IMR-90 (cell line): ENCODE measurements at regions not wholly inside any gene's neighbourhood (a gene's known extent, or its start where the extent isn't known, plus 50 kb on each side); places are given as distances from the start of the nearest gene placed in this dataset.

Experiments used
- ATAC-seq: fragments of 200-7000 bp; cut with Tn5 transposase; 2 replicates; pipeline ENCODE4 v1.9.1; 2020; ENCODE audit warnings: low read depth, mild to moderate bottlenecking, moderate library complexity
- BruUV-seq: library from RNA; stranded (reverse); fragments of 400-500 nt; replicated peaks from 2 replicates; lab custom pipeline; 2021; lab: Mats Ljungman, UMichigan
- CTCF ChIA-PET: fragments of 300-600 bp; formaldehyde crosslinking; extraction: SDS; loops from one replicate; lab custom pipeline; 2021; ENCODE audit warnings: antibody characterized with exemption; lab: Yijun Ruan, JAX
- POLR2A ChIA-PET: fragments of 300-600 bp; sonication (Branson Sonifier 250); formaldehyde crosslinking; loops from one replicate; lab custom pipeline; 2022; ENCODE audit warnings: antibody characterized with exemption; ENCODE audit not compliant: unreplicated experiment; lab: Charles Lee
- DNase-seq: peaks from one replicate; pipeline ENCODE4 v3.0.0; 2013
- H2AFZ ChIP-seq: replicated peaks from 2 replicates; pipeline ENCODE3; 2013; ENCODE audit warnings: low read length, mild to moderate bottlenecking; ENCODE audit not compliant: poor library complexity
- H2AK5ac ChIP-seq: 2 replicates; pipeline ENCODE4 v1.6.1; 2013; ENCODE audit warnings: low read depth, low read length, inconsistent platforms
- H2AK9ac ChIP-seq: replicated peaks from 2 replicates; pipeline ENCODE3; 2013; ENCODE audit warnings: mild to moderate bottlenecking, low read depth, low read length, moderate library complexity; ENCODE audit not compliant: poor library complexity
- H2BK120ac ChIP-seq: 2 replicates; pipeline ENCODE4 v1.6.1; 2013; ENCODE audit warnings: low read depth, low read length, inconsistent platforms
- H2BK15ac ChIP-seq: 3 replicates; pipeline ENCODE4 v1.6.1; 2013; ENCODE audit warnings: low read depth, low read length, inconsistent platforms
- H2BK20ac ChIP-seq: 2 replicates; pipeline ENCODE4 v1.6.1; 2013; ENCODE audit warnings: low read depth, mild to moderate bottlenecking, inconsistent platforms, low read length, moderate library complexity
- H2BK5ac ChIP-seq: 2 replicates; pipeline ENCODE4 v1.6.1; 2013; ENCODE audit warnings: mild to moderate bottlenecking, low read depth, low read length, inconsistent platforms; ENCODE audit not compliant: poor library complexity, severe bottlenecking
- H3K14ac ChIP-seq: replicated peaks from 2 replicates; pipeline ENCODE4 v1.6.1; 2013; ENCODE audit warnings: low read depth, low read length, inconsistent platforms
- H3K18ac ChIP-seq: 2 replicates; pipeline ENCODE4 v1.6.1; 2013; ENCODE audit warnings: low read depth, low read length, control low read depth
- H3K23ac ChIP-seq: 2 replicates; pipeline ENCODE4 v1.6.1; 2013; ENCODE audit warnings: low read depth, low read length, inconsistent platforms
- H3K27ac ChIP-seq: 2 replicates; pipeline ENCODE4 v1.5.1; 2013; ENCODE audit warnings: mild to moderate bottlenecking, control low read depth, low read length; ENCODE audit not compliant: insufficient read depth
- H3K27me3 ChIP-seq: 2 replicates; pipeline ENCODE4 v1.6.1; 2013; ENCODE audit warnings: low read length; ENCODE audit not compliant: control insufficient read depth, insufficient read depth
- H3K36me3 ChIP-seq: 2 replicates; pipeline ENCODE4 v1.6.1; 2013; ENCODE audit warnings: low read length, mixed read lengths; ENCODE audit not compliant: control insufficient read depth, insufficient read depth
- H3K4ac ChIP-seq: 2 replicates; pipeline ENCODE4 v1.6.1; 2013; ENCODE audit warnings: low read depth, low read length, inconsistent platforms
- H3K4me1 ChIP-seq: 2 replicates; pipeline ENCODE4 v1.6.1; 2013; ENCODE audit warnings: low read length, mixed read lengths; ENCODE audit not compliant: control insufficient read depth, insufficient read depth
- H3K4me2 ChIP-seq: 2 replicates; pipeline ENCODE4 v1.6.1; 2013; ENCODE audit warnings: low read depth, mild to moderate bottlenecking, control low read depth, low read length, moderate library complexity
- H3K4me3 ChIP-seq: 2 replicates; pipeline ENCODE4 v1.5.1; 2013; ENCODE audit warnings: low read depth, mild to moderate bottlenecking, control low read depth, low read length, moderate library complexity; ENCODE audit not compliant: insufficient read depth
- H3K56ac ChIP-seq: 2 replicates; pipeline ENCODE4 v1.6.1; 2013; ENCODE audit warnings: low read length, inconsistent platforms; ENCODE audit not compliant: insufficient read depth; ENCODE audit errors: extremely low read depth
- H3K79me1 ChIP-seq, 2 experiments: 2 replicates each; pipeline ENCODE4 v1.6.1; 2013; ENCODE audit warnings: low read length in 2 of 2, inconsistent platforms in 1 of 2, low read depth in 1 of 2
- H3K9ac ChIP-seq: 2 replicates; pipeline ENCODE4 v1.6.1; 2013; ENCODE audit warnings: low read depth, low read length, control low read depth
- H3K9me1 ChIP-seq: 2 replicates; pipeline ENCODE4 v1.6.1; 2013; ENCODE audit warnings: low read length, inconsistent platforms; ENCODE audit not compliant: insufficient read depth
- H3K9me3 ChIP-seq: 2 replicates; pipeline ENCODE4 v1.6.1; 2013; ENCODE audit warnings: low read length; ENCODE audit not compliant: control insufficient read depth, insufficient read depth
- H4K20me1 ChIP-seq: 2 replicates; pipeline ENCODE4 v1.6.1; 2013; ENCODE audit warnings: low read length, inconsistent platforms; ENCODE audit not compliant: insufficient read depth
- H4K5ac ChIP-seq: 2 replicates; pipeline ENCODE4 v1.6.1; 2013; ENCODE audit warnings: mild to moderate bottlenecking, low read depth, low read length, control low read depth
- H4K8ac ChIP-seq, 2 experiments: 2 replicates each; pipeline ENCODE4 v1.6.1; 2013; ENCODE audit warnings: low read depth in 2 of 2, low read length in 2 of 2, control low read depth in 1 of 2, inconsistent platforms in 1 of 2
- H4K91ac ChIP-seq: 2 replicates; pipeline ENCODE4 v1.6.1; 2013; ENCODE audit warnings: low read depth, low read length, inconsistent platforms; ENCODE audit not compliant: insufficient read depth
- BHLHE40 ChIP-seq: fragments of 150-350 bp; IDR thresholded peaks from 2 replicates; pipeline ENCODE4 v1.6.1; 2016; ENCODE audit warnings: mild to moderate bottlenecking, low read depth, low read length
- CHD1 ChIP-seq: IDR thresholded peaks from 2 replicates; pipeline ENCODE4 v1.6.1; 2012; ENCODE audit warnings: low read depth, low read length, improper control_type of control experiment
- FOS ChIP-seq: fragments of 150-350 bp; IDR thresholded peaks from 2 replicates; pipeline ENCODE4 v1.6.1; 2016; ENCODE audit warnings: low read depth, low read length
- MAZ ChIP-seq: IDR thresholded peaks from 2 replicates; pipeline ENCODE4 v1.6.1; 2012; ENCODE audit warnings: low read depth, mild to moderate bottlenecking, low read length, improper control_type of control experiment, moderate library complexity, borderline replicate concordance
- MXI1 ChIP-seq: IDR thresholded peaks from 2 replicates; pipeline ENCODE4 v1.6.1; 2012; ENCODE audit warnings: low read depth, mild to moderate bottlenecking, low read length, moderate library complexity, borderline replicate concordance
- NFE2L2 ChIP-seq: fragments of 150-350 bp; IDR thresholded peaks from 2 replicates; pipeline ENCODE4 v1.6.1; 2016; ENCODE audit warnings: low read depth, mild to moderate bottlenecking, low read length
- POLR2A ChIP-seq: IDR thresholded peaks from 2 replicates; pipeline ENCODE4 v1.6.1; 2012; ENCODE audit warnings: mild to moderate bottlenecking, low read depth, low read length
- RAD21 ChIP-seq: IDR thresholded peaks from 2 replicates; pipeline ENCODE4 v1.6.1; 2012; ENCODE audit warnings: low read length, improper control_type of control experiment
- RCOR1 ChIP-seq: IDR thresholded peaks from 2 replicates; pipeline ENCODE4 v1.6.1; 2012; ENCODE audit warnings: mild to moderate bottlenecking, low read length, improper control_type of control experiment; ENCODE audit not compliant: insufficient replicate concordance
- SMC3 ChIP-seq: fragments of 150-350 bp; IDR thresholded peaks from 2 replicates; pipeline ENCODE4 v1.6.1; 2016; ENCODE audit warnings: low read depth, mild to moderate bottlenecking, antibody characterized with exemption, low read length, moderate library complexity
- USF2 ChIP-seq: fragments of 150-350 bp; IDR thresholded peaks from 2 replicates; pipeline ENCODE4 v1.6.1; 2017; ENCODE audit warnings: mild to moderate bottlenecking, antibody characterized with exemption, low read length, low read depth
- WGBS, 2 experiments: methylation state at CpG; one replicate each; pipeline versions ENCODE4 v1.1.5 to v1.1.7; 2013; ENCODE audit warnings: missing lambda C conversion rate in 2 of 2; ENCODE audit not compliant: insufficient read length in 1 of 2; ENCODE audit errors: extremely low coverage in 2 of 2; 5-methylcytosine and 5-hydroxymethylcytosine counted together
- dilution Hi-C: fragments of 300-500 bp; cut with HindIII; formaldehyde crosslinking; loops from one replicate; pipeline ENCODE4 v1.14.3; 2018; ENCODE audit warnings: low sequenced_read_pairs; ENCODE audit not compliant: unreplicated experiment
- in situ Hi-C: fragments of 300-500 bp; cut with MboI; formaldehyde crosslinking; loops from 3 replicates; pipeline ENCODE4 v1.14.3; 2019; ENCODE audit warnings: low sequenced_read_pairs, inconsistent platforms, mixed read lengths
- intact Hi-C: fragments of 100-400 bp; cut with micrococcal nuclease; formaldehyde crosslinking; loops from 2 replicates; pipeline ENCODE4 v1.10.0; 2022
- TF ChIP-seq, protein P1 (sequence below): conservative IDR thresholded peaks from 2 replicates; pipeline ENCODE4 v1.5.1; 2012; ENCODE audit warnings: mild to moderate bottlenecking, low read depth, low read length, improper control_type of control experiment
- TF ChIP-seq, protein P2 (sequence below): fragments of 150-350 bp; IDR thresholded peaks from 2 replicates; pipeline ENCODE4 v1.6.1; 2016; ENCODE audit warnings: low read depth, mild to moderate bottlenecking, low read length, moderate library complexity, borderline replicate concordance

GRCh38 chr1:169049258-169049938 lies 57.1 kb upstream of the ATP1B1 start:
- no peaks in the 10 kb centered on the region for H4K20me1 ChIP-seq
- no peak overlapping the region for H3K9ac ChIP-seq
- H3K27ac ChIP-seq = no peak overlapping the region
- H3K9me3 ChIP-seq = no peaks in the 10 kb centered on the region
- dilution Hi-C loops = no loop called here
- H3K4me1 ChIP-seq = no peaks in the 10 kb centered on the region
- POLR2A ChIA-PET = no interaction called here
- H3K4me2 ChIP-seq = no peak overlapping the region
- 20% methylated on average over 1 of the region's 5 CpGs; no CpG with 5 or more reads in 1 of the 2 experiments for WGBS, 2 experiments
- DNase-seq (no peak), ATAC-seq (no peak)
- no peak overlapping the region for H2BK20ac ChIP-seq
- no peak overlapping the region for H2BK5ac ChIP-seq
- no peak overlapping the region for H2BK120ac ChIP-seq
- no peak overlapping the region for H4K91ac ChIP-seq
- H2AK5ac ChIP-seq = no peak overlapping the region
- no peak overlapping the region for H4K5ac ChIP-seq
- H3K18ac ChIP-seq = no peak overlapping the region
- H3K56ac ChIP-seq = no peak overlapping the region
- no peaks in the 10 kb centered on the region for H3K9me1 ChIP-seq
- no peaks in the 10 kb centered on the region for H3K79me1 ChIP-seq
- intact Hi-C loops = no loop called here
- H3K36me3 ChIP-seq = no peaks in the 10 kb centered on the region
- no peak overlapping the region for H4K8ac ChIP-seq
- H2AK9ac ChIP-seq = no peak overlapping the region
- no peak overlapping the region for H3K4ac ChIP-seq
- H3K14ac ChIP-seq = no peak overlapping the region
- BruUV-seq = no TSS peak
- TF ChIP-seq MXI1 (no peak), MAZ (no peak), RCOR1 (no peak), CHD1 (no peak), SMC3 (no peak), USF2 (no peak), NFE2L2 (no peak), FOS (no peak), POLR2A (no peak), BHLHE40 (no peak), RAD21 (no peak)
- TF ChIP-seq, protein P1, sequence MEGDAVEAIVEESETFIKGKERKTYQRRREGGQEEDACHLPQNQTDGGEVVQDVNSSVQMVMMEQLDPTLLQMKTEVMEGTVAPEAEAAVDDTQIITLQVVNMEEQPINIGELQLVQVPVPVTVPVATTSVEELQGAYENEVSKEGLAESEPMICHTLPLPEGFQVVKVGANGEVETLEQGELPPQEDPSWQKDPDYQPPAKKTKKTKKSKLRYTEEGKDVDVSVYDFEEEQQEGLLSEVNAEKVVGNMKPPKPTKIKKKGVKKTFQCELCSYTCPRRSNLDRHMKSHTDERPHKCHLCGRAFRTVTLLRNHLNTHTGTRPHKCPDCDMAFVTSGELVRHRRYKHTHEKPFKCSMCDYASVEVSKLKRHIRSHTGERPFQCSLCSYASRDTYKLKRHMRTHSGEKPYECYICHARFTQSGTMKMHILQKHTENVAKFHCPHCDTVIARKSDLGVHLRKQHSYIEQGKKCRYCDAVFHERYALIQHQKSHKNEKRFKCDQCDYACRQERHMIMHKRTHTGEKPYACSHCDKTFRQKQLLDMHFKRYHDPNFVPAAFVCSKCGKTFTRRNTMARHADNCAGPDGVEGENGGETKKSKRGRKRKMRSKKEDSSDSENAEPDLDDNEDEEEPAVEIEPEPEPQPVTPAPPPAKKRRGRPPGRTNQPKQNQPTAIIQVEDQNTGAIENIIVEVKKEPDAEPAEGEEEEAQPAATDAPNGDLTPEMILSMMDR = no peak
- TF ChIP-seq, protein P2, sequence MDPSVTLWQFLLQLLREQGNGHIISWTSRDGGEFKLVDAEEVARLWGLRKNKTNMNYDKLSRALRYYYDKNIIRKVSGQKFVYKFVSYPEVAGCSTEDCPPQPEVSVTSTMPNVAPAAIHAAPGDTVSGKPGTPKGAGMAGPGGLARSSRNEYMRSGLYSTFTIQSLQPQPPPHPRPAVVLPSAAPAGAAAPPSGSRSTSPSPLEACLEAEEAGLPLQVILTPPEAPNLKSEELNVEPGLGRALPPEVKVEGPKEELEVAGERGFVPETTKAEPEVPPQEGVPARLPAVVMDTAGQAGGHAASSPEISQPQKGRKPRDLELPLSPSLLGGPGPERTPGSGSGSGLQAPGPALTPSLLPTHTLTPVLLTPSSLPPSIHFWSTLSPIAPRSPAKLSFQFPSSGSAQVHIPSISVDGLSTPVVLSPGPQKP = no peak
- no peak overlapping the region for H2BK15ac ChIP-seq
- no peak overlapping the region for H3K4me3 ChIP-seq
- no peaks in the 10 kb centered on the region for H3K27me3 ChIP-seq
- CTCF ChIA-PET = no interaction called here
- in situ Hi-C loops = no loop called here
- no peak overlapping the region for H3K23ac ChIP-seq
- H2AFZ ChIP-seq = no peak overlapping the region
